ENCODE measurements at regions not wholly inside any gene's neighbourhood (a gene's known extent, or its start where the extent isn't known, plus 50 kb on each side); places are given as distances from the start of the nearest gene placed in this dataset.

DNA sequence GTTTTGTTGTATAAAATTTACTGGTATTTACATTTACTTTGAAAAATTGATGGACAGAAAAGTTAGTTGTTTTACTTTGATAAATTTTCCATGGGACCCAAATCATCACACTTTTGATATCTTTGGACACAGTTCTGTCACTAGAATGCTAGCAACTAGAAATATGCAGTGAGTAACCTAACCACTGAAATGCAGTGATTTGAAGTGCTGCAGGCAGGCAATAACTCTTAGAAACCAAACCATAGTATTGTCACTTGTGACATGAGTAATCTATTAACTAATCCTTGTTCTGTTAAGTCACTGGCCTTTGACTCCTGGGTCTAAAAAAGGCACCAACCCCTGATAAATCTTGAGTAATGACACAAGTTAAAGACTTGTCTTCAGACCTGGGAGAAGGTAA, 620.0 kb upstream of the ATXN8OS start:
- H3K4me1 ChIP-seq (ENCODE audit: control insufficient read depth, insufficient read depth, low read length): no peaks in the 10 kb centered on the region
- CTCF ChIA-PET: no interaction called here
- in situ Hi-C loops (cut with HindIII; ENCODE audit: low pct_unique_long_range_greater_than_20kb, low sequenced_read_pairs): no loop called here
- no peak for ATAC-seq
- no peak for DNase-seq (ENCODE audit: low read depth, low spot score)
- H3K9me3 ChIP-seq (ENCODE audit: control insufficient read depth, insufficient read depth, low read depth, low read length): no peaks in the 10 kb centered on the region
- no peaks in the 10 kb centered on the region for H3K36me3 ChIP-seq (ENCODE audit: control insufficient read depth, insufficient read depth, low read length)
- no TSS peak for BruUV-seq (replicated peaks)
- intact Hi-C loops (cut with micrococcal nuclease; ENCODE audit: unreplicated experiment): no loop called here
- no peaks in the 10 kb centered on the region for H3K27me3 ChIP-seq (ENCODE audit: control insufficient read depth, insufficient read depth, low read length)
- TF ChIP-seq, protein P1, sequence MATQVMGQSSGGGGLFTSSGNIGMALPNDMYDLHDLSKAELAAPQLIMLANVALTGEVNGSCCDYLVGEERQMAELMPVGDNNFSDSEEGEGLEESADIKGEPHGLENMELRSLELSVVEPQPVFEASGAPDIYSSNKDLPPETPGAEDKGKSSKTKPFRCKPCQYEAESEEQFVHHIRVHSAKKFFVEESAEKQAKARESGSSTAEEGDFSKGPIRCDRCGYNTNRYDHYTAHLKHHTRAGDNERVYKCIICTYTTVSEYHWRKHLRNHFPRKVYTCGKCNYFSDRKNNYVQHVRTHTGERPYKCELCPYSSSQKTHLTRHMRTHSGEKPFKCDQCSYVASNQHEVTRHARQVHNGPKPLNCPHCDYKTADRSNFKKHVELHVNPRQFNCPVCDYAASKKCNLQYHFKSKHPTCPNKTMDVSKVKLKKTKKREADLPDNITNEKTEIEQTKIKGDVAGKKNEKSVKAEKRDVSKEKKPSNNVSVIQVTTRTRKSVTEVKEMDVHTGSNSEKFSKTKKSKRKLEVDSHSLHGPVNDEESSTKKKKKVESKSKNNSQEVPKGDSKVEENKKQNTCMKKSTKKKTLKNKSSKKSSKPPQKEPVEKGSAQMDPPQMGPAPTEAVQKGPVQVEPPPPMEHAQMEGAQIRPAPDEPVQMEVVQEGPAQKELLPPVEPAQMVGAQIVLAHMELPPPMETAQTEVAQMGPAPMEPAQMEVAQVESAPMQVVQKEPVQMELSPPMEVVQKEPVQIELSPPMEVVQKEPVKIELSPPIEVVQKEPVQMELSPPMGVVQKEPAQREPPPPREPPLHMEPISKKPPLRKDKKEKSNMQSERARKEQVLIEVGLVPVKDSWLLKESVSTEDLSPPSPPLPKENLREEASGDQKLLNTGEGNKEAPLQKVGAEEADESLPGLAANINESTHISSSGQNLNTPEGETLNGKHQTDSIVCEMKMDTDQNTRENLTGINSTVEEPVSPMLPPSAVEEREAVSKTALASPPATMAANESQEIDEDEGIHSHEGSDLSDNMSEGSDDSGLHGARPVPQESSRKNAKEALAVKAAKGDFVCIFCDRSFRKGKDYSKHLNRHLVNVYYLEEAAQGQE (IDR thresholded peaks at IDR 0.05; ENCODE audit: insufficient read depth in 1 of 2, low read depth in 2 of 2, low read length in 1 of 2): no peak
- TF ChIP-seq POLR2AphosphoS5 (IDR thresholded peaks at IDR 0.05; ENCODE audit: low read depth, low read length) (no peak), TCF7L2 (IDR thresholded peaks at IDR 0.05; ENCODE audit: low read depth, low read length) (no peak)
- TF ChIP-seq, protein P2, sequence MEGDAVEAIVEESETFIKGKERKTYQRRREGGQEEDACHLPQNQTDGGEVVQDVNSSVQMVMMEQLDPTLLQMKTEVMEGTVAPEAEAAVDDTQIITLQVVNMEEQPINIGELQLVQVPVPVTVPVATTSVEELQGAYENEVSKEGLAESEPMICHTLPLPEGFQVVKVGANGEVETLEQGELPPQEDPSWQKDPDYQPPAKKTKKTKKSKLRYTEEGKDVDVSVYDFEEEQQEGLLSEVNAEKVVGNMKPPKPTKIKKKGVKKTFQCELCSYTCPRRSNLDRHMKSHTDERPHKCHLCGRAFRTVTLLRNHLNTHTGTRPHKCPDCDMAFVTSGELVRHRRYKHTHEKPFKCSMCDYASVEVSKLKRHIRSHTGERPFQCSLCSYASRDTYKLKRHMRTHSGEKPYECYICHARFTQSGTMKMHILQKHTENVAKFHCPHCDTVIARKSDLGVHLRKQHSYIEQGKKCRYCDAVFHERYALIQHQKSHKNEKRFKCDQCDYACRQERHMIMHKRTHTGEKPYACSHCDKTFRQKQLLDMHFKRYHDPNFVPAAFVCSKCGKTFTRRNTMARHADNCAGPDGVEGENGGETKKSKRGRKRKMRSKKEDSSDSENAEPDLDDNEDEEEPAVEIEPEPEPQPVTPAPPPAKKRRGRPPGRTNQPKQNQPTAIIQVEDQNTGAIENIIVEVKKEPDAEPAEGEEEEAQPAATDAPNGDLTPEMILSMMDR (IDR thresholded peaks at IDR 0.05): no peak
- POLR2A ChIA-PET: no interaction called here
- H3K4me3 ChIP-seq (ENCODE audit: low read depth in 2 of 2, low read length in 2 of 2): no peak overlapping the region
- H3K27ac ChIP-seq (ENCODE audit: low read length): no peak overlapping the region

DNA sequence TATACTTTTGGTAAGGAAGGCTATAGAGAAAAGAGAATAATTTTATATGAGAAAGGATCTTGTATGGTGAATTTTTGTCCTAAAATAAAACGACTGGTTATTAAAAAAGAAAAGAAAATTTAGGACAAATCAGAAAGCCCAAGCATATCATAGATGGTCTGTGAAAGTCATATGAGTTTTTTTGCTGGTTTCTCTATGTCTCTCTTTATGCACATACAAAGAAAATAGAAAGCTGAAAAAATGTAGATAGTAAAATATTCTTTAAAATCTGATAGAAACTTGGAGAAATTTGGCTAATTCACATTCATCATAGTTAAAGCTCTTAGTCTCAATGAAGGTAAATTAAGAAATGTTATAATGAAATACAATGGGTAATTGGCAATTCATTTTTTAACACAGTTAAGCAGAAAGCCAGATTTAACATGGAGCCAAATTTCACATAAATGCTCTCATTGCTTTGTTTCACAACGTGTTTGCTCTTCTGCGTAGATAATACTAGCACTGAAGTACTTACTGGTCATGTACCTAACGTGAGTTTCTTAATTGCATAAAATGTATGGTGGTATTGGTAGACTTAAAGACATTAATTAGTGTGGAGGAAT, 621.5 kb upstream of the ATXN8OS start:
- in situ Hi-C loops (cut with HindIII; ENCODE audit: low pct_unique_long_range_greater_than_20kb, low sequenced_read_pairs): no loop called here
- H3K27me3 ChIP-seq (ENCODE audit: control insufficient read depth, insufficient read depth, low read length): no peaks in the 10 kb centered on the region
- H3K9me3 ChIP-seq (ENCODE audit: control insufficient read depth, insufficient read depth, low read depth, low read length): no peaks in the 10 kb centered on the region
- H3K27ac ChIP-seq (ENCODE audit: low read length): no peak overlapping the region
- POLR2A ChIA-PET: no interaction called here
- DNase-seq (ENCODE audit: low read depth, low spot score): no peak
- intact Hi-C loops (cut with micrococcal nuclease; ENCODE audit: unreplicated experiment): no loop called here
- H3K4me1 ChIP-seq (ENCODE audit: control insufficient read depth, insufficient read depth, low read length): no peaks in the 10 kb centered on the region
- TF ChIP-seq POLR2AphosphoS5 (IDR thresholded peaks at IDR 0.05; ENCODE audit: low read depth, low read length) (no peak), TCF7L2 (IDR thresholded peaks at IDR 0.05; ENCODE audit: low read depth, low read length) (no peak), SIN3A (IDR thresholded peaks at IDR 0.05; ENCODE audit: borderline replicate concordance, insufficient read depth, low read depth, low read length) (no peak)
- TF ChIP-seq, protein P1 (IDR thresholded peaks at IDR 0.05; ENCODE audit: insufficient read depth in 1 of 2, low read depth in 2 of 2, low read length in 1 of 2): no peak
- TF ChIP-seq, protein P2 (IDR thresholded peaks at IDR 0.05): no peak
- ATAC-seq: no peak
- no TSS peak for BruUV-seq (replicated peaks)
- CTCF ChIA-PET: no interaction called here
- no peaks in the 10 kb centered on the region for H3K36me3 ChIP-seq (ENCODE audit: control insufficient read depth, insufficient read depth, low read length)
- no peak overlapping the region for H3K4me3 ChIP-seq (ENCODE audit: low read depth in 2 of 2, low read length in 2 of 2)
